DND-41 (cell line): ENCODE measurements at regions not wholly inside any gene's neighbourhood (a gene's known extent, or its start where the extent isn't known, plus 50 kb on each side); places are given as distances from the start of the nearest gene placed in this dataset.

Experiments used
- ATAC-seq: fragments of 200-7000 bp; cut with Tn5 transposase; 3 replicates; pipeline ENCODE4 v1.9.1; 2021; ENCODE audit warnings: low read depth; ENCODE audit not compliant: insufficient read depth
- DNase-seq: peaks from one replicate; pipeline ENCODE4 v3.0.0-alpha.2; 2020
- H2AFZ ChIP-seq: 2 replicates; pipeline ENCODE4 v1.6.0; 2012; ENCODE audit warnings: low read depth, low read length
- H3K27ac ChIP-seq: 2 replicates; pipeline ENCODE4 v1.5.1; 2012; ENCODE audit warnings: low read length, inconsistent platforms
- H3K27me3 ChIP-seq: fragments of 200-600 bp; sonication (generic); 2 replicates; pipeline ENCODE4 v1.6.0; 2012; ENCODE audit warnings: low read length, mild to moderate bottlenecking, inconsistent platforms; ENCODE audit not compliant: insufficient read depth, poor library complexity
- H3K36me3 ChIP-seq: 2 replicates; pipeline ENCODE4 v1.5.1; 2012; ENCODE audit warnings: low read length, inconsistent platforms; ENCODE audit not compliant: insufficient read depth
- H3K4me1 ChIP-seq: 2 replicates; pipeline ENCODE4 v1.5.1; 2012; ENCODE audit warnings: mild to moderate bottlenecking, low read length; ENCODE audit not compliant: insufficient read depth
- H3K4me2 ChIP-seq: 2 replicates; pipeline ENCODE4 v1.6.0; 2012; ENCODE audit warnings: mild to moderate bottlenecking, moderate library complexity, low read length, inconsistent platforms; ENCODE audit not compliant: insufficient read depth
- H3K4me3 ChIP-seq, 2 experiments: fragments of 200-600 bp in 1 of 2; shearing (Covaris generic) in 1 of 2; 2 replicates each; pipeline ENCODE4 v1.5.1; 2012 to 2016; ENCODE audit warnings: inconsistent platforms in 2 of 2, low read length in 2 of 2, mild to moderate bottlenecking in 2 of 2, low read depth in 1 of 2, moderate library complexity in 1 of 2
- H3K79me2 ChIP-seq: 2 replicates; pipeline ENCODE4 v1.6.0; 2012; ENCODE audit warnings: low read length, inconsistent platforms; ENCODE audit not compliant: insufficient read depth
- H3K9ac ChIP-seq: 2 replicates; pipeline ENCODE4 v1.6.0; 2012; ENCODE audit warnings: low read depth, mild to moderate bottlenecking, inconsistent platforms, low read length, moderate library complexity
- H3K9me3 ChIP-seq: 2 replicates; pipeline ENCODE4 v1.5.1; 2012; ENCODE audit warnings: low read length, moderate library complexity, mild to moderate bottlenecking, inconsistent platforms; ENCODE audit not compliant: insufficient read depth, severe bottlenecking
- H4K20me1 ChIP-seq: 2 replicates; pipeline ENCODE4 v1.6.0; 2012; ENCODE audit warnings: low read length; ENCODE audit not compliant: insufficient read depth
- EZH2 ChIP-seq: IDR thresholded peaks from 3 replicates; pipeline ENCODE4 v1.6.1; 2012; ENCODE audit warnings: borderline replicate concordance, low read depth, mild to moderate bottlenecking, moderate library complexity, low read length, inconsistent platforms; ENCODE audit not compliant: severe bottlenecking
- TF ChIP-seq, protein P1 (sequence below): IDR thresholded peaks from 2 replicates; pipeline ENCODE4 v1.5.1; 2012; ENCODE audit warnings: borderline replicate concordance, low read length, moderate library complexity, mild to moderate bottlenecking; ENCODE audit not compliant: poor library complexity, severe bottlenecking; ENCODE audit errors: extremely low read depth

DNA sequence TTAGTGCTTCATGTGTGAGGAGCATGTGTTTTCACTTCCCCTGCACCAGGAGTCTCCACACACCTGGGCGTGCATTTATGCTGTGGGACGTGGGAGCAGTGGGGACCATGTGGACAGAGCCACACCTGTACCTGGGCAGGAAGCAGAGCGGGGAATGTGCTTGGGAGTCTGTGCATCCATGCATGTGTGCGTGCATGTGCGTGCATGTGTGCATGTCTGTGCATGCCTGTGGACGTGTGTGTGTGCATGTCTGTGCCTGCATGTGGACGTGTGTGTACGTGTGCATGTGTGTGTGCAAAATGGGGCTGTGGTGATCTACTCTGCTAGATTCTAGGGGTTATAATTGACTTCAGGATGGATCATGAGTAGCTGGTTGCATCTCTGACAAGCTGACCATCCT lies 224.0 kb upstream of the GMDS start:
- H3K9me3 ChIP-seq, result no peaks in the 10 kb centered on the region
- no peak overlapping the region for H3K27ac ChIP-seq
- no peak overlapping the region for H3K4me3 ChIP-seq
- DNase-seq, result no peak
- H3K36me3 ChIP-seq, result no peaks in the 10 kb centered on the region
- ATAC-seq, result no peak
- H2AFZ ChIP-seq, result no peak overlapping the region
- H3K79me2 ChIP-seq, result no peaks in the 10 kb centered on the region
- no peak overlapping the region for H3K4me2 ChIP-seq
- H3K9ac ChIP-seq, result no peak overlapping the region
- peaks cover 4% of the 10 kb centered on the region; the same call in 1 of the 2 replicates for H4K20me1 ChIP-seq
- peaks cover 31% of the 10 kb centered on the region for H3K27me3 ChIP-seq
- H3K4me1 ChIP-seq, result no peaks in the 10 kb centered on the region
- TF ChIP-seq, protein P1, sequence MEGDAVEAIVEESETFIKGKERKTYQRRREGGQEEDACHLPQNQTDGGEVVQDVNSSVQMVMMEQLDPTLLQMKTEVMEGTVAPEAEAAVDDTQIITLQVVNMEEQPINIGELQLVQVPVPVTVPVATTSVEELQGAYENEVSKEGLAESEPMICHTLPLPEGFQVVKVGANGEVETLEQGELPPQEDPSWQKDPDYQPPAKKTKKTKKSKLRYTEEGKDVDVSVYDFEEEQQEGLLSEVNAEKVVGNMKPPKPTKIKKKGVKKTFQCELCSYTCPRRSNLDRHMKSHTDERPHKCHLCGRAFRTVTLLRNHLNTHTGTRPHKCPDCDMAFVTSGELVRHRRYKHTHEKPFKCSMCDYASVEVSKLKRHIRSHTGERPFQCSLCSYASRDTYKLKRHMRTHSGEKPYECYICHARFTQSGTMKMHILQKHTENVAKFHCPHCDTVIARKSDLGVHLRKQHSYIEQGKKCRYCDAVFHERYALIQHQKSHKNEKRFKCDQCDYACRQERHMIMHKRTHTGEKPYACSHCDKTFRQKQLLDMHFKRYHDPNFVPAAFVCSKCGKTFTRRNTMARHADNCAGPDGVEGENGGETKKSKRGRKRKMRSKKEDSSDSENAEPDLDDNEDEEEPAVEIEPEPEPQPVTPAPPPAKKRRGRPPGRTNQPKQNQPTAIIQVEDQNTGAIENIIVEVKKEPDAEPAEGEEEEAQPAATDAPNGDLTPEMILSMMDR, result no peak
- TF ChIP-seq EZH2, result no peak

DNA sequence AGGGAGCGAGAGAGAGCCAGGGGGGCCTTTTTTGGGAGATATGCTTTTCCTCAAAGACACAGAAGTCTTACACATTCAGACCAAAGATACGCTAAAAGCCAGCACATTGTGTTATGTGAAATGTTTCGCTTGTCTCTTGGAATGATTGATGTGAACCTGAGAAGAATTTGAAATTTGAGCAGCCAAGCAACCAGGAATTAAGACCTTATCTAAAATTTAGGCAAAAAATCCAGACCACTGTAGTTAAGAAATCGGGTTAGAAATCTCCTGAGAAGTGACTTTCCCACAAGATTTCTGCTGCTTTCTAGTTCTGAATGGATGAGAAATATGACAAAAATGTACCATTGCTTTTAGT lies 223.2 kb upstream of the GMDS start:
- Histone ChIP-seq H3K4me3 (no peak overlapping the region), H3K4me2 (no peak overlapping the region)
- TF ChIP-seq, protein P1, result no peak
- no peak for TF ChIP-seq EZH2

DNA sequence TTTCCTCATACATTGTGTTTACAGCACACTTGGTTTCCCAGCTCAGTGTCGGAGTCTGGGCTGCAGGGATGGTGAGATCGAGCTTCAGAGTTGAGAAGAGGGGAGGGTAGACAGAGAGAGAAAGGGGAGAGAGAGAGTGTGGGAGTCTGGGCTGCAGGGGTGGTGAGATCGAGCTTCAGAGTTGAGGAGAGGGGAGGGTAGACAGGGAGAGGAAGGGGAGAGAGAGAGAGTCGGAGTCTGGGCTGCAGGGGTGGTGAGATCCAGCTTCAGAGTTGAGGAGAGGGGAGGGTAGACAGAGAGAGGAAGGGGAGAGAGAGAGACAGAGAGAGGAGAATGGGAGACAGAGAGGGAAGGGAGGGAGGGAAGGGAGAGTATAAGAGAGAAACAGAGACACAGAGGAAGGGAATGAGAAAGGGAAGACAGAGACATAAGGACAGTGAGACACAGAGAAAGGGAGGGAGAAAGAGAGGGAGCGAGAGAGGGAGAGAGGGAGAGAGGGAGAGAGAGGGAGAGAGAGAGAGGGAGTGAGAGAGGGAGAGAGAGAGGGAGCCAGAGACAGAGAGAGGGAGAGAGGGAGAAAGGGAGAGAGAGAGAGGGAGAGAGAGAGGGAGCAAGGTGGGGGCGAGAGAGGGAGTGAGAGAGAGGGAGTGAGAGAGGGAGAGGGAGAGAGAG lies 222.7 kb upstream of the GMDS start:
- no peak for ATAC-seq
- Histone ChIP-seq H3K27me3 (peaks cover 31% of the 10 kb centered on the region), H2AFZ (no peak overlapping the region)

More for the DNA sequence above, 223.2 kb upstream of the GMDS start:
- Histone ChIP-seq H3K27ac (no peak overlapping the region), H3K4me1 (no peaks in the 10 kb centered on the region), H4K20me1 (peaks cover 4% of the 10 kb centered on the region; the same call in 1 of the 2 replicates), H3K9ac (no peak overlapping the region), H2AFZ (no peak overlapping the region), H3K9me3 (no peaks in the 10 kb centered on the region), H3K27me3 (peaks cover 31% of the 10 kb centered on the region), H3K79me2 (no peaks in the 10 kb centered on the region), H3K36me3 (no peaks in the 10 kb centered on the region)
- no peak for ATAC-seq
- no peak for DNase-seq

More for the DNA sequence above, 222.7 kb upstream of the GMDS start:
- H3K36me3 ChIP-seq, result no peaks in the 10 kb centered on the region
- no peak overlapping the region for H3K27ac ChIP-seq
- no peak overlapping the region for H3K9ac ChIP-seq
- no peak overlapping the region for H3K4me2 ChIP-seq
- H3K9me3 ChIP-seq, result no peaks in the 10 kb centered on the region
- H3K4me1 ChIP-seq, result no peaks in the 10 kb centered on the region
- H4K20me1 ChIP-seq, result peaks cover 4% of the 10 kb centered on the region; the same call in 1 of the 2 replicates
- H3K4me3 ChIP-seq, result no peak overlapping the region
- TF ChIP-seq, protein P1, result no peak
- no peak for DNase-seq
- H3K79me2 ChIP-seq, result no peaks in the 10 kb centered on the region
